LNCaP clone FGC (cell line): ENCODE measurements at regions not wholly inside any gene's neighbourhood (a gene's known extent, or its start where the extent isn't known, plus 50 kb on each side); places are given as distances from the start of the nearest gene placed in this dataset.

Experiments
- DNase-seq: peaks from one replicate; pipeline ENCODE4 v3.0.0-alpha.2; 2011; ENCODE audit warnings: low read depth
- H3K4me3 ChIP-seq: 2 replicates; pipeline ENCODE4 v1.5.1; 2011; ENCODE audit warnings: mild to moderate bottlenecking, low read depth, low read length, control low read depth
- CTCF ChIP-seq: IDR thresholded peaks from 2 replicates; pipeline ENCODE4 v1.5.1; 2012; ENCODE audit warnings: mild to moderate bottlenecking; ENCODE audit not compliant: control insufficient read depth, insufficient read depth; ENCODE audit errors: extremely low read depth

GRCh38 chr1:235045034-235045690, 83.5 kb downstream of the TOMM20 start:
- TF ChIP-seq CTCF = no peak
- no peak for DNase-seq
- no peak overlapping the region for H3K4me3 ChIP-seq

DNA sequence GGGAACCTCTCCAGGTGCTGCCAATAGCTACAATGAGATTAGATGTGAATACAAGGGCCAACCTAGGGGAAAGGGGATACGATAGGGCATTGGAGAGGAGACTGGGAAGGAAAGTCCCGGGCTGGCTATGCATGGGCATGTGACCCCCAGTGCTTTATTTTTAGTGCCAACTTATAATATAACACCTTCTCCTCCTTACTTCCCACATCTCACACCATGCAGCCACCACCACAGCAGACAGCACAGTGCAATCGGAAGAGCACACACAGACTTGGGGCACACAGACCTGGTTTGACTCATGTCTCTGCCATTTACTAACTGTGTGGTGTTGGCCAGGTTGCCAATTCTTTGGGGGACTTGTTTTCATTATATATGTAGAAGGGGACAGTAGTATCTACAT, 85.4 kb downstream of the TOMM20 start:
- TF ChIP-seq CTCF = no peak
- no peak overlapping the region for H3K4me3 ChIP-seq
- no peak for DNase-seq

DNA sequence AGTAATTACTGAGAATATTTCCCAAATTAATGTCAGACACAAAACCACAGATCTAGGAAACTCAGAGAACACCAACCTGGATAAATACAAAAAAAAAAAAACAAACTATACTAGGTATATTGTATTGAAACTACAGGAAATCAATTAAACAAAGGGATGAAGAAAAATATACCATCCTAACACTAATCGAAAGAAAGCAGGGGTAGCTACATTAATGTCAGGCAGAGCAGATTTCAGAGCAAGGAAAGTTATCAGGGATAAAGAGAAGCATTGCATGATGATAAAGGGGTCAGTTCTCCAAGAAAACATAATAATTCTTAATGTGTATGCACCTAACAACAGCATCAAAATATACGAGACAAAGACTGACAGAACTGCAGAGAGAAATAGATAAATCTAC, 89.9 kb downstream of the TOMM20 start:
- DNase-seq = no peak
- no peak overlapping the region for H3K4me3 ChIP-seq
- no peak for TF ChIP-seq CTCF

DNA sequence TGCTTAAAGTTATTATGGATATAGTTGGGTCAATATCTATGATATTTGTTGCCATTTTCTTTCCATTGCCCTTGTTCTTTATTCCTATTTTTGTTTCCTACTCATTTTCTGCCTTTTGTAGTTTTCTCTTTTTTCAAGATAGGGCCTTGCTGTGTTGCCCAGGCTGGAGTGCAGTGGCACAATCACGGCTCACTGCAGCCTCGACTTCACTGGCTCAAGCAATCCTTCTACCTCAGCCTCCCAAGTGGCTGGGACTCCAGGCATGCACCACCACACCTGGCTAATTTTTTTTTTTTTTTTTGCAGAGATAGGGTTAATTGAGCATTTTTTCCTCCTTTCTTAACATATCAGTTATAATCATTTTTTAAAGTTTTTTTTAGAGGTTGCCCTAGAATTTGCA, 92.7 kb downstream of the TOMM20 start:
- DNase-seq = no peak
- TF ChIP-seq CTCF = no peak
- H3K4me3 ChIP-seq = no peak overlapping the region

GRCh38 chr1:235030919-235031596, 97.6 kb downstream of the TOMM20 start:
- no peak overlapping the region for H3K4me3 ChIP-seq
- TF ChIP-seq CTCF = no peak
- DNase-seq = no peak

GRCh38 chr1:235027862-235028250, 100.8 kb downstream of the TOMM20 start:
- no peak for TF ChIP-seq CTCF
- H3K4me3 ChIP-seq = no peak overlapping the region
- DNase-seq = no peak
